SK-N-SH (cell line): ENCODE measurements at regions not wholly inside any gene's neighbourhood (a gene's known extent, or its start where the extent isn't known, plus 50 kb on each side); places are given as distances from the start of the nearest gene placed in this dataset.

ENCODE experiments used
- CTCF ChIA-PET: fragments of 300-600, 350-600 bp; formaldehyde crosslinking; extraction: SDS; loops from one replicate; lab custom pipeline; 2021; lab: Yijun Ruan, JAX
- POLR2A ChIA-PET: fragments of 350-600 bp; sonication (Branson Sonifier 250); formaldehyde crosslinking; extraction: SDS; loops from one replicate; lab custom pipeline; 2020; ENCODE audit warnings: antibody characterized with exemption, inconsistent platforms; lab: Yijun Ruan, JAX
- DNase-seq: peaks from one replicate; pipeline ENCODE4 v3.0.0; 2012
- H2AFZ ChIP-seq: fragments of 200-600 bp; sonication (generic); 2 replicates; pipeline ENCODE4 v1.8.1; 2016; ENCODE audit warnings: antibody characterized with exemption, mild to moderate bottlenecking, low read depth
- H3F3A ChIP-seq: fragments of 200-600 bp; sonication (generic); replicated peaks from 2 replicates; pipeline ENCODE3; 2016; ENCODE audit warnings: antibody characterized with exemption, mild to moderate bottlenecking; ENCODE audit not compliant: insufficient read depth
- H3K27ac ChIP-seq, 2 experiments: fragments of 200-500 bp in 1 of 2; fragments of 200-600 bp in 1 of 2; sonication (Bioruptor generic) in 1 of 2; sonication (generic), shearing (Covaris generic) in 1 of 2; 2 replicates each; pipeline versions ENCODE4 v1.5.1 to v1.6.1; 2014 to 2016; ENCODE audit warnings: low read depth in 2 of 2, inconsistent platforms in 1 of 2, low read length in 1 of 2, mild to moderate bottlenecking in 1 of 2, mixed read lengths in 1 of 2
- H3K27me3 ChIP-seq: fragments of 200-600 bp; sonication (generic), shearing (Covaris generic); 2 replicates; pipeline ENCODE4 v1.6.1; 2016; ENCODE audit warnings: mixed run types; ENCODE audit not compliant: insufficient read depth
- H3K36me3 ChIP-seq, 2 experiments: fragments of 200-500 bp in 1 of 2; fragments of 200-600 bp in 1 of 2; sonication (Bioruptor generic) in 1 of 2; sonication (generic) in 1 of 2; replicated peaks in 1 of 2; 2 replicates each; pipeline versions ENCODE3 to v1.5.1; 2014 to 2016; ENCODE audit warnings: low read length in 1 of 2, mild to moderate bottlenecking in 1 of 2; ENCODE audit not compliant: insufficient read depth in 2 of 2, control insufficient read depth in 1 of 2
- H3K4me1 ChIP-seq, 2 experiments: fragments of 200-500 bp in 1 of 2; fragments of 200-600 bp in 1 of 2; sonication (Bioruptor generic) in 1 of 2; sonication (generic), shearing (Covaris generic) in 1 of 2; 2 replicates each; pipeline versions ENCODE4 v1.5.1 to v1.6.1; 2014 to 2016; ENCODE audit warnings: low read depth in 1 of 2, low read length in 1 of 2, mixed run types in 1 of 2; ENCODE audit not compliant: insufficient read depth in 2 of 2, control insufficient read depth in 1 of 2
- H3K4me2 ChIP-seq: fragments of 200-600 bp; sonication (generic), shearing (Covaris generic); 2 replicates; pipeline ENCODE4 v1.6.1; 2017; ENCODE audit warnings: mixed run types
- H3K4me3 ChIP-seq, 2 experiments: fragments of 200-500 bp in 1 of 2; fragments of 200-600 bp in 1 of 2; sonication (Bioruptor generic) in 1 of 2; sonication (generic), shearing (Covaris generic) in 1 of 2; 2 replicates each; pipeline versions ENCODE4 v1.5.1 to v1.8.1; 2014 to 2016; ENCODE audit warnings: low read depth in 2 of 2, inconsistent platforms in 1 of 2, low read length in 1 of 2, mild to moderate bottlenecking in 1 of 2, mixed read lengths in 1 of 2, moderate library complexity in 1 of 2
- H3K79me2 ChIP-seq: fragments of 200-600 bp; sonication (generic); 2 replicates; pipeline ENCODE4 v1.8.1; 2017; ENCODE audit warnings: mild to moderate bottlenecking; ENCODE audit not compliant: insufficient read depth
- H3K9ac ChIP-seq: fragments of 200-600 bp; sonication (generic); 2 replicates; pipeline ENCODE4 v1.6.1; 2017; ENCODE audit warnings: mixed run types
- H3K9me2 ChIP-seq: fragments of 200-600 bp; sonication (generic); 2 replicates; pipeline ENCODE4 v1.6.1; 2017; ENCODE audit warnings: mixed run types
- H3K9me3 ChIP-seq: fragments of 200-600 bp; sonication (generic); 2 replicates; pipeline ENCODE4 v1.6.1; 2017; ENCODE audit warnings: mixed run types, mild to moderate bottlenecking, moderate library complexity
- H4K20me1 ChIP-seq: fragments of 200-600 bp; sonication (generic); 2 replicates; pipeline ENCODE4 v1.6.1; 2017; ENCODE audit warnings: mild to moderate bottlenecking, mixed run types; ENCODE audit not compliant: insufficient read depth
- EP300 ChIP-seq, 2 experiments: IDR thresholded peaks; 2 replicates each; pipeline versions ENCODE4 v1.4.0 to v1.6.1; 2012; ENCODE audit warnings: borderline replicate concordance in 1 of 2, low read depth in 1 of 2, low read length in 1 of 2
- FOXJ3 ChIP-seq: sonication (generic); formaldehyde crosslinking; IDR thresholded peaks from 2 replicates; pipeline ENCODE4 v1.5.1; 2020; ENCODE audit warnings: mild to moderate bottlenecking, missing genetic modification reagents
- FOXM1 ChIP-seq: IDR thresholded peaks from 2 replicates; pipeline ENCODE4 v1.4.0; 2012; ENCODE audit warnings: low read depth, mild to moderate bottlenecking
- GATA2 ChIP-seq: sonication (generic); formaldehyde crosslinking; IDR thresholded peaks from 2 replicates; pipeline ENCODE4 v1.5.0; 2020; ENCODE audit warnings: mild to moderate bottlenecking, missing genetic modification reagents
- MAX ChIP-seq: IDR thresholded peaks from 2 replicates; pipeline ENCODE4 v1.4.0; 2012; ENCODE audit warnings: low read depth
- RAD21 ChIP-seq: IDR thresholded peaks from 2 replicates; pipeline ENCODE4 v1.6.1; 2012; ENCODE audit warnings: mild to moderate bottlenecking, low read length
- RFX5 ChIP-seq: IDR thresholded peaks from 2 replicates; pipeline ENCODE4 v1.6.1; 2012; ENCODE audit warnings: mild to moderate bottlenecking, improper control_type of control experiment, low read length
- TCF12 ChIP-seq: IDR thresholded peaks from 2 replicates; pipeline ENCODE4 v1.4.0; 2012
- WGBS: methylation state at CpG from one replicate; pipeline ENCODE4 v1.1.6; 2017; ENCODE audit warnings: low lambda C conversion rate; 5-methylcytosine and 5-hydroxymethylcytosine counted together
- TF ChIP-seq, protein P1 (sequence below): IDR thresholded peaks from 2 replicates; pipeline ENCODE4 v1.6.1; 2012; ENCODE audit warnings: mild to moderate bottlenecking, low read depth, low read length, moderate library complexity

DNA sequence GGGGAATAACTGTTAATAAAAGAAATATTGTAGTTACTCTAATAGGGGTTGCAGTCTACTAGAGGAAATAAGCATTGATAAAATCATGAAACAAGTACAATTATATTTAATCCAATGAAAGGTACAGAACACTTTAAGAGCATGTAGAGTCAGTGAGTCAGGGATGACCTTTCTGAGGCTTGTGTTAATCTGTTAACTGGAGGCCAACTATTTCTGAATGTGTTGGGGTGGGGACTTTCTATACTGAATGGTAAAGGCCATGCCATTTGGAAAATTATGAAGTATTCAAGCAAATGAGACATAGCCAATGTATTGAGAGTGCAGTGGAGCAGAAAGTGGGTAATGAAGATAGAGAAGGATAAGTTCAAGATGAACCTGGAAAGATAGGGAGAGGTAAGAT lies 646.2 kb downstream of the ADGRL2 start:
- H3K9me2 ChIP-seq = no peaks in the 10 kb centered on the region
- no peaks in the 10 kb centered on the region for H3K4me1 ChIP-seq
- no peak for TF ChIP-seq FOXM1
- no peaks in the 10 kb centered on the region for H3K9me3 ChIP-seq
- no peak overlapping the region for H3K4me3 ChIP-seq
- no peaks in the 10 kb centered on the region for H3K36me3 ChIP-seq
- H3K27me3 ChIP-seq = no peaks in the 10 kb centered on the region
- no peaks in the 10 kb centered on the region for H4K20me1 ChIP-seq
- no peaks in the 10 kb centered on the region for H3K79me2 ChIP-seq
- no peak for DNase-seq
- POLR2A ChIA-PET = no interaction called here
- no peaks in the 10 kb centered on the region for H3F3A ChIP-seq
- H2AFZ ChIP-seq = no peak overlapping the region
- H3K4me2 ChIP-seq = no peak overlapping the region
- H3K9ac ChIP-seq = no peak overlapping the region
- no peak overlapping the region for H3K27ac ChIP-seq
- CTCF ChIA-PET = no interaction called here

GRCh38 chr1:82446236-82446635 lies 645.5 kb downstream of the ADGRL2 start:
- Histone ChIP-seq H3K9ac (no peak overlapping the region), H3K79me2 (no peaks in the 10 kb centered on the region), H3K36me3 (no peaks in the 10 kb centered on the region), H3K27me3 (no peaks in the 10 kb centered on the region), H3K9me2 (no peaks in the 10 kb centered on the region), H3K9me3 (no peaks in the 10 kb centered on the region), H4K20me1 (no peaks in the 10 kb centered on the region), H3K4me1 (no peaks in the 10 kb centered on the region), H3F3A (no peaks in the 10 kb centered on the region), H3K4me3 (no peak overlapping the region), H2AFZ (no peak overlapping the region), H3K27ac (no peak overlapping the region), H3K4me2 (no peak overlapping the region)
- no peak for TF ChIP-seq RAD21
- TF ChIP-seq RFX5 = no peak
- TF ChIP-seq EP300 (IDR thresholded peaks at IDR 0.05; ENCODE audit: borderline replicate concordance in 1 of 2, low read depth in 1 of 2, low read length in 1 of 2) = no peak
- TF ChIP-seq FOXJ3 = no peak
- TF ChIP-seq GATA2 (CRISPR knock-in tag) = no peak
- TF ChIP-seq, protein P1, sequence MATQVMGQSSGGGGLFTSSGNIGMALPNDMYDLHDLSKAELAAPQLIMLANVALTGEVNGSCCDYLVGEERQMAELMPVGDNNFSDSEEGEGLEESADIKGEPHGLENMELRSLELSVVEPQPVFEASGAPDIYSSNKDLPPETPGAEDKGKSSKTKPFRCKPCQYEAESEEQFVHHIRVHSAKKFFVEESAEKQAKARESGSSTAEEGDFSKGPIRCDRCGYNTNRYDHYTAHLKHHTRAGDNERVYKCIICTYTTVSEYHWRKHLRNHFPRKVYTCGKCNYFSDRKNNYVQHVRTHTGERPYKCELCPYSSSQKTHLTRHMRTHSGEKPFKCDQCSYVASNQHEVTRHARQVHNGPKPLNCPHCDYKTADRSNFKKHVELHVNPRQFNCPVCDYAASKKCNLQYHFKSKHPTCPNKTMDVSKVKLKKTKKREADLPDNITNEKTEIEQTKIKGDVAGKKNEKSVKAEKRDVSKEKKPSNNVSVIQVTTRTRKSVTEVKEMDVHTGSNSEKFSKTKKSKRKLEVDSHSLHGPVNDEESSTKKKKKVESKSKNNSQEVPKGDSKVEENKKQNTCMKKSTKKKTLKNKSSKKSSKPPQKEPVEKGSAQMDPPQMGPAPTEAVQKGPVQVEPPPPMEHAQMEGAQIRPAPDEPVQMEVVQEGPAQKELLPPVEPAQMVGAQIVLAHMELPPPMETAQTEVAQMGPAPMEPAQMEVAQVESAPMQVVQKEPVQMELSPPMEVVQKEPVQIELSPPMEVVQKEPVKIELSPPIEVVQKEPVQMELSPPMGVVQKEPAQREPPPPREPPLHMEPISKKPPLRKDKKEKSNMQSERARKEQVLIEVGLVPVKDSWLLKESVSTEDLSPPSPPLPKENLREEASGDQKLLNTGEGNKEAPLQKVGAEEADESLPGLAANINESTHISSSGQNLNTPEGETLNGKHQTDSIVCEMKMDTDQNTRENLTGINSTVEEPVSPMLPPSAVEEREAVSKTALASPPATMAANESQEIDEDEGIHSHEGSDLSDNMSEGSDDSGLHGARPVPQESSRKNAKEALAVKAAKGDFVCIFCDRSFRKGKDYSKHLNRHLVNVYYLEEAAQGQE = no peak
- 31% methylated on average over 2 of the region's 2 CpGs for WGBS
- DNase-seq = no peak
- CTCF ChIA-PET = no interaction called here
- POLR2A ChIA-PET = no interaction called here

- Histone ChIP-seq H3F3A (no peaks in the 10 kb centered on the region), H3K27ac (no peak overlapping the region), H3K9me3 (no peaks in the 10 kb centered on the region), H3K4me1 (no peaks in the 10 kb centered on the region), H3K4me2 (no peak overlapping the region), H3K79me2 (no peaks in the 10 kb centered on the region), H4K20me1 (no peaks in the 10 kb centered on the region), H3K9me2 (no peaks in the 10 kb centered on the region), H3K36me3 (no peaks in the 10 kb centered on the region), H3K9ac (no peak overlapping the region), H3K4me3 (no peak overlapping the region), H2AFZ (no peak overlapping the region), H3K27me3 (no peaks in the 10 kb centered on the region)
- WGBS = 78% methylated on average over 3 of the region's 3 CpGs
- TF ChIP-seq TCF12 = no peak
- TF ChIP-seq MAX = no peak
- no peak for TF ChIP-seq FOXM1
- ChIA-PET CTCF (no interaction called here), POLR2A (no interaction called here)
- no peak for DNase-seq
Observed at GRCh38 chr1:82445827-82446226, 645.1 kb downstream of the ADGRL2 start.
